Adrenal gland (tissue), 5 donors: ENCODE measurements at regions not wholly inside any gene's neighbourhood (a gene's known extent, or its start where the extent isn't known, plus 50 kb on each side); places are given as distances from the start of the nearest gene placed in this dataset.

Experiments
- CTCF ChIP-seq, 6 experiments: fragments of 450-650 bp in 4 of 6; fragments of 200-600 bp in 2 of 6; sonication (generic) in 1 of 6; IDR thresholded peaks; 1 replicate in 5 of 6; 2 replicates in 1 of 6; pipeline versions ENCODE4 v1.5.1 to v1.8.0; 2016 to 2021; ENCODE audit warnings: antibody characterized with exemption in 6 of 6, mild to moderate bottlenecking in 2 of 6, moderate library complexity in 1 of 6
- POLR2A ChIP-seq, 2 donors: fragments of 450-650 bp; IDR thresholded peaks; one replicate each; pipeline ENCODE4 v1.6.1; 2017; ENCODE audit warnings: antibody characterized with exemption in 2 of 2, mild to moderate bottlenecking in 2 of 2, moderate library complexity in 1 of 2
- donor health status: DM: no; HTN: no; CAD: no.

- TF ChIP-seq POLR2A (IDR thresholded peaks at IDR 0.05), result no peak
- TF ChIP-seq CTCF (IDR thresholded peaks at IDR 0.05), result no peak
These were observed 1544.2 kb upstream of the TMEFF2 start for GRCh38 chr2:193738892-193739291.
